ENCODE measurements at regions not wholly inside any gene's neighbourhood (a gene's known extent, or its start where the extent isn't known, plus 50 kb on each side); places are given as distances from the start of the nearest gene placed in this dataset.

DNA sequence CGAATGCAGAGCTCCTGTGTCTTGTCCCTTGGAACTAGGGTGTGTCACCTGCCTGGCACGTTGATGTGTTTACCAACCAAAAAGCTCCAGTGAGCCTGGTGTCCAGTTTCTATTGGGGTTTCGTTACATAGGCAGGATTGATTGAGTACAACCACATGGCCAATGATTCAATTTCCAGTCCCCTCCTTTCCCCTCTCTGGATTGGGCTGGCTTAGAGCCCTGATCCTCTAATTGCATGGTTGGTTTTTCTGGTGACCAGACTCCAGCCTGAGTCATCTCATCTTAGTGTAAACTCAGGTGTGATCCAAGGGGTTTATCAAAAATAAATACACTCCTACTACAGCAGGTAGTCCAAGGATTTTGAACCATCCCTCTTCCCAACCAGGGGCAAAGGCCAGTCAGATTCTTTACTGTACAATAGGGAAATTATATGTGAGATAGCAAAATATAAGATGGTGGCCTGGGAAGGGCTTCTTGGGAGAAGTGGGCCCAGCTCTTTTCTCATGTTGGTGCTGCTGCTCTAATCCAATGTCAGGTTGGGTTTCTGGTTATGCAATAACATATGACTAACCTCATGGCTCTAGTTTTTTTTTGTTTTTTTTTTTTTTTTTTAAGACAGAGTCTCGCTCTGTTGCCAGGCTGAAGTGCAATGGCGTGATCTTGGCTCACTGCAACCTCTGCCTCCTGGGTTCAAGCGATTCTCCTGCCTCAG is 64.7 kb upstream of the MGAT5 start:
- TF ChIP-seq POLR2AphosphoS5 (IDR thresholded peaks at IDR 0.05; ENCODE audit: low read depth) (no peak), STAT1 (IDR thresholded peaks at IDR 0.05; ENCODE audit: unreplicated experiment) (no peak), NANOG (IDR thresholded peaks at IDR 0.05; ENCODE audit: borderline replicate concordance) (no peak), EZH2 (IDR thresholded peaks at IDR 0.05; ENCODE audit: low read depth, unreplicated experiment) (no peak), ZNF114 (CRISPR knock-in tag; IDR thresholded peaks at IDR 0.05) (no peak), CREB1 (CRISPR knock-in tag; IDR thresholded peaks at IDR 0.05; ENCODE audit: low read depth) (no peak), JUNB (IDR thresholded peaks at IDR 0.05; ENCODE audit: unreplicated experiment) (no peak), EZH2phosphoT487 (IDR thresholded peaks at IDR 0.05; ENCODE audit: unreplicated experiment) (no peak), ZNF331 (CRISPR knock-in tag; IDR thresholded peaks at IDR 0.05; ENCODE audit: low read depth) (no peak)
- TF ChIP-seq, protein P1, sequence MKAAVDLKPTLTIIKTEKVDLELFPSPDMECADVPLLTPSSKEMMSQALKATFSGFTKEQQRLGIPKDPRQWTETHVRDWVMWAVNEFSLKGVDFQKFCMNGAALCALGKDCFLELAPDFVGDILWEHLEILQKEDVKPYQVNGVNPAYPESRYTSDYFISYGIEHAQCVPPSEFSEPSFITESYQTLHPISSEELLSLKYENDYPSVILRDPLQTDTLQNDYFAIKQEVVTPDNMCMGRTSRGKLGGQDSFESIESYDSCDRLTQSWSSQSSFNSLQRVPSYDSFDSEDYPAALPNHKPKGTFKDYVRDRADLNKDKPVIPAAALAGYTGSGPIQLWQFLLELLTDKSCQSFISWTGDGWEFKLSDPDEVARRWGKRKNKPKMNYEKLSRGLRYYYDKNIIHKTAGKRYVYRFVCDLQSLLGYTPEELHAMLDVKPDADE (IDR thresholded peaks at IDR 0.05), result no peak
- TF ChIP-seq, protein P2, sequence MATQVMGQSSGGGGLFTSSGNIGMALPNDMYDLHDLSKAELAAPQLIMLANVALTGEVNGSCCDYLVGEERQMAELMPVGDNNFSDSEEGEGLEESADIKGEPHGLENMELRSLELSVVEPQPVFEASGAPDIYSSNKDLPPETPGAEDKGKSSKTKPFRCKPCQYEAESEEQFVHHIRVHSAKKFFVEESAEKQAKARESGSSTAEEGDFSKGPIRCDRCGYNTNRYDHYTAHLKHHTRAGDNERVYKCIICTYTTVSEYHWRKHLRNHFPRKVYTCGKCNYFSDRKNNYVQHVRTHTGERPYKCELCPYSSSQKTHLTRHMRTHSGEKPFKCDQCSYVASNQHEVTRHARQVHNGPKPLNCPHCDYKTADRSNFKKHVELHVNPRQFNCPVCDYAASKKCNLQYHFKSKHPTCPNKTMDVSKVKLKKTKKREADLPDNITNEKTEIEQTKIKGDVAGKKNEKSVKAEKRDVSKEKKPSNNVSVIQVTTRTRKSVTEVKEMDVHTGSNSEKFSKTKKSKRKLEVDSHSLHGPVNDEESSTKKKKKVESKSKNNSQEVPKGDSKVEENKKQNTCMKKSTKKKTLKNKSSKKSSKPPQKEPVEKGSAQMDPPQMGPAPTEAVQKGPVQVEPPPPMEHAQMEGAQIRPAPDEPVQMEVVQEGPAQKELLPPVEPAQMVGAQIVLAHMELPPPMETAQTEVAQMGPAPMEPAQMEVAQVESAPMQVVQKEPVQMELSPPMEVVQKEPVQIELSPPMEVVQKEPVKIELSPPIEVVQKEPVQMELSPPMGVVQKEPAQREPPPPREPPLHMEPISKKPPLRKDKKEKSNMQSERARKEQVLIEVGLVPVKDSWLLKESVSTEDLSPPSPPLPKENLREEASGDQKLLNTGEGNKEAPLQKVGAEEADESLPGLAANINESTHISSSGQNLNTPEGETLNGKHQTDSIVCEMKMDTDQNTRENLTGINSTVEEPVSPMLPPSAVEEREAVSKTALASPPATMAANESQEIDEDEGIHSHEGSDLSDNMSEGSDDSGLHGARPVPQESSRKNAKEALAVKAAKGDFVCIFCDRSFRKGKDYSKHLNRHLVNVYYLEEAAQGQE (IDR thresholded peaks at IDR 0.05; ENCODE audit: unreplicated experiment), result no peak
- TF ChIP-seq, protein P3, sequence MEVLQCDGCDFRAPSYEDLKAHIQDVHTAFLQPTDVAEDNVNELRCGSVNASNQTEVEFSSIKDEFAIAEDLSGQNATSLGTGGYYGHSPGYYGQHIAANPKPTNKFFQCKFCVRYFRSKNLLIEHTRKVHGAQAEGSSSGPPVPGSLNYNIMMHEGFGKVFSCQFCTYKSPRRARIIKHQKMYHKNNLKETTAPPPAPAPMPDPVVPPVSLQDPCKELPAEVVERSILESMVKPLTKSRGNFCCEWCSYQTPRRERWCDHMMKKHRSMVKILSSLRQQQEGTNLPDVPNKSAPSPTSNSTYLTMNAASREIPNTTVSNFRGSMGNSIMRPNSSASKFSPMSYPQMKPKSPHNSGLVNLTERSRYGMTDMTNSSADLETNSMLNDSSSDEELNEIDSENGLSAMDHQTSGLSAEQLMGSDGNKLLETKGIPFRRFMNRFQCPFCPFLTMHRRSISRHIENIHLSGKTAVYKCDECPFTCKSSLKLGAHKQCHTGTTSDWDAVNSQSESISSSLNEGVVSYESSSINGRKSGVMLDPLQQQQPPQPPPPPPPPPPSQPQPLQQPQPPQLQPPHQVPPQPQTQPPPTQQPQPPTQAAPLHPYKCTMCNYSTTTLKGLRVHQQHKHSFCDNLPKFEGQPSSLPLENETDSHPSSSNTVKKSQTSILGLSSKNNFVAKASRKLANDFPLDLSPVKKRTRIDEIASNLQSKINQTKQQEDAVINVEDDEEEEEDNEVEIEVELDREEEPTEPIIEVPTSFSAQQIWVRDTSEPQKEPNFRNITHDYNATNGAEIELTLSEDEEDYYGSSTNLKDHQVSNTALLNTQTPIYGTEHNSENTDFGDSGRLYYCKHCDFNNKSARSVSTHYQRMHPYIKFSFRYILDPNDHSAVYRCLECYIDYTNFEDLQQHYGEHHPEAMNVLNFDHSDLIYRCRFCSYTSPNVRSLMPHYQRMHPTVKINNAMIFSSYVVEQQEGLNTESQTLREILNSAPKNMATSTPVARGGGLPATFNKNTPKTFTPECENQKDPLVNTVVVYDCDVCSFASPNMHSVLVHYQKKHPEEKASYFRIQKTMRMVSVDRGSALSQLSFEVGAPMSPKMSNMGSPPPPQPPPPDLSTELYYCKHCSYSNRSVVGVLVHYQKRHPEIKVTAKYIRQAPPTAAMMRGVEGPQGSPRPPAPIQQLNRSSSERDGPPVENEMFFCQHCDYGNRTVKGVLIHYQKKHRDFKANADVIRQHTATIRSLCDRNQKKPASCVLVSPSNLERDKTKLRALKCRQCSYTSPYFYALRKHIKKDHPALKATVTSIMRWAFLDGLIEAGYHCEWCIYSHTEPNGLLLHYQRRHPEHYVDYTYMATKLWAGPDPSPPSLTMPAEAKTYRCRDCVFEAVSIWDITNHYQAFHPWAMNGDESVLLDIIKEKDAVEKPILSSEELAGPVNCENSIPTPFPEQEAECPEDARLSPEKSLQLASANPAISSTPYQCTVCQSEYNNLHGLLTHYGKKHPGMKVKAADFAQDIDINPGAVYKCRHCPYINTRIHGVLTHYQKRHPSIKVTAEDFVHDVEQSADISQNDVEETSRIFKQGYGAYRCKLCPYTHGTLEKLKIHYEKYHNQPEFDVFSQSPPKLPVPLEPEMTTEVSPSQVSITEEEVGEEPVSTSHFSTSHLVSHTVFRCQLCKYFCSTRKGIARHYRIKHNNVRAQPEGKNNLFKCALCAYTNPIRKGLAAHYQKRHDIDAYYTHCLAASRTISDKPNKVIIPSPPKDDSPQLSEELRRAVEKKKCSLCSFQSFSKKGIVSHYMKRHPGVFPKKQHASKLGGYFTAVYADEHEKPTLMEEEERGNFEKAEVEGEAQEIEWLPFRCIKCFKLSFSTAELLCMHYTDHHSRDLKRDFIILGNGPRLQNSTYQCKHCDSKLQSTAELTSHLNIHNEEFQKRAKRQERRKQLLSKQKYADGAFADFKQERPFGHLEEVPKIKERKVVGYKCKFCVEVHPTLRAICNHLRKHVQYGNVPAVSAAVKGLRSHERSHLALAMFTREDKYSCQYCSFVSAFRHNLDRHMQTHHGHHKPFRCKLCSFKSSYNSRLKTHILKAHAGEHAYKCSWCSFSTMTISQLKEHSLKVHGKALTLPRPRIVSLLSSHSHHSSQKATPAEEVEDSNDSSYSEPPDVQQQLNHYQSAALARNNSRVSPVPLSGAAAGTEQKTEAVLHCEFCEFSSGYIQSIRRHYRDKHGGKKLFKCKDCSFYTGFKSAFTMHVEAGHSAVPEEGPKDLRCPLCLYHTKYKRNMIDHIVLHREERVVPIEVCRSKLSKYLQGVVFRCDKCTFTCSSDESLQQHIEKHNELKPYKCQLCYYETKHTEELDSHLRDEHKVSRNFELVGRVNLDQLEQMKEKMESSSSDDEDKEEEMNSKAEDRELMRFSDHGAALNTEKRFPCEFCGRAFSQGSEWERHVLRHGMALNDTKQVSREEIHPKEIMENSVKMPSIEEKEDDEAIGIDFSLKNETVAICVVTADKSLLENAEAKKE (CRISPR knock-in tag; IDR thresholded peaks at IDR 0.05), result no peak
- TF ChIP-seq, protein P4, sequence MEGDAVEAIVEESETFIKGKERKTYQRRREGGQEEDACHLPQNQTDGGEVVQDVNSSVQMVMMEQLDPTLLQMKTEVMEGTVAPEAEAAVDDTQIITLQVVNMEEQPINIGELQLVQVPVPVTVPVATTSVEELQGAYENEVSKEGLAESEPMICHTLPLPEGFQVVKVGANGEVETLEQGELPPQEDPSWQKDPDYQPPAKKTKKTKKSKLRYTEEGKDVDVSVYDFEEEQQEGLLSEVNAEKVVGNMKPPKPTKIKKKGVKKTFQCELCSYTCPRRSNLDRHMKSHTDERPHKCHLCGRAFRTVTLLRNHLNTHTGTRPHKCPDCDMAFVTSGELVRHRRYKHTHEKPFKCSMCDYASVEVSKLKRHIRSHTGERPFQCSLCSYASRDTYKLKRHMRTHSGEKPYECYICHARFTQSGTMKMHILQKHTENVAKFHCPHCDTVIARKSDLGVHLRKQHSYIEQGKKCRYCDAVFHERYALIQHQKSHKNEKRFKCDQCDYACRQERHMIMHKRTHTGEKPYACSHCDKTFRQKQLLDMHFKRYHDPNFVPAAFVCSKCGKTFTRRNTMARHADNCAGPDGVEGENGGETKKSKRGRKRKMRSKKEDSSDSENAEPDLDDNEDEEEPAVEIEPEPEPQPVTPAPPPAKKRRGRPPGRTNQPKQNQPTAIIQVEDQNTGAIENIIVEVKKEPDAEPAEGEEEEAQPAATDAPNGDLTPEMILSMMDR (conservative IDR thresholded peaks at IDR 0.05; ENCODE audit: low read depth in 2 of 2), result no peak
- ATAC-seq, result no peak
- no peak overlapping the region for H3K27ac ChIP-seq (ENCODE audit: low read depth)

More for the DNA sequence above, 64.7 kb upstream of the MGAT5 start:
- Mint-ChIP-seq H3K4me1 (peaks cover 30% of the 10 kb centered on the region), H3K27me3 (ENCODE audit: insufficient read depth, low read depth, poor library complexity) (peaks cover 1% of the 10 kb centered on the region), H3K36me3 (ENCODE audit: low read depth) (peaks cover 7% of the 10 kb centered on the region; the same call in 2 of the 3 replicates), H3K27ac (no peak overlapping the region), H3K4me3 (no peak overlapping the region), H3K9me3 (peaks cover 4% of the 10 kb centered on the region; the same call in 2 of the 3 replicates)
- Histone ChIP-seq H3K79me2 (replicated peaks; ENCODE audit: insufficient read depth) (peaks cover 53% of the 10 kb centered on the region), H3F3A (replicated peaks; ENCODE audit: low read depth) (no peaks in the 10 kb centered on the region), H3K36me3 (ENCODE audit: insufficient read depth) (no peaks in the 10 kb centered on the region), H3K4me2 (no peak overlapping the region), H3K9me2 (ENCODE audit: insufficient read depth) (no peaks in the 10 kb centered on the region), H2AFZ (no peak overlapping the region), H3K4me1 (ENCODE audit: insufficient read depth) (peaks cover 8% of the 10 kb centered on the region), H3K27me3 (ENCODE audit: insufficient read depth) (no peaks in the 10 kb centered on the region), H4K20me1 (replicated peaks; ENCODE audit: insufficient read depth) (peaks cover 5% of the 10 kb centered on the region; the same call in 1 of the 2 replicates), H3K4me3 (no peak overlapping the region)
- no peak for DNase-seq (ENCODE audit: low spot score)

Measured in GM23338 (cell line).